ENCODE measurements at regions not wholly inside any gene's neighbourhood (a gene's known extent, or its start where the extent isn't known, plus 50 kb on each side); places are given as distances from the start of the nearest gene placed in this dataset.

DNA sequence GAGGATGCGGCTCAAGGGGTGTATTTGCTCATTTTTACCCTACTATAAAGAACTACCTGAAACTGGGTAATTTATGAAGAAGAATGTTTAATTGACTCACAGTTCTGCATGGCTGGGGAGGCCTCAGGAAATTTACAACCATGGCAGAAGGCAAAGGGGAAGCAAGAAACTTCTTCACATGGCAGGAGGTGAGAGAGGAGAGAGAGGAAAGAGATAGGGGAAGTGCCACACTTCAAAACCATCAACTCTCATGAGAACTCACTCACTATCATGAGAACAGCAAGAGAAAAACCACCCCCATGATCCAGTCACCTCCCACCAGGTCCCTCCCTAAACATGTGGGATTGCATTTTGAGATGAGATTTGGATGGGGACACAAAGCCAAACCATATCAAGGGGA is 192.7 kb downstream of the DIPK2A start:
- Mint-ChIP-seq H3K4me3 (no peak overlapping the region), H3K4me1 (peaks cover 48% of the 10 kb centered on the region), H3K36me3 (ENCODE audit: low read depth) (no peaks in the 10 kb centered on the region), H3K9me3 (no peaks in the 10 kb centered on the region), H3K27ac (no peak overlapping the region), H3K27me3 (ENCODE audit: low read depth) (peaks cover 4% of the 10 kb centered on the region)
- TF ChIP-seq, protein P1, sequence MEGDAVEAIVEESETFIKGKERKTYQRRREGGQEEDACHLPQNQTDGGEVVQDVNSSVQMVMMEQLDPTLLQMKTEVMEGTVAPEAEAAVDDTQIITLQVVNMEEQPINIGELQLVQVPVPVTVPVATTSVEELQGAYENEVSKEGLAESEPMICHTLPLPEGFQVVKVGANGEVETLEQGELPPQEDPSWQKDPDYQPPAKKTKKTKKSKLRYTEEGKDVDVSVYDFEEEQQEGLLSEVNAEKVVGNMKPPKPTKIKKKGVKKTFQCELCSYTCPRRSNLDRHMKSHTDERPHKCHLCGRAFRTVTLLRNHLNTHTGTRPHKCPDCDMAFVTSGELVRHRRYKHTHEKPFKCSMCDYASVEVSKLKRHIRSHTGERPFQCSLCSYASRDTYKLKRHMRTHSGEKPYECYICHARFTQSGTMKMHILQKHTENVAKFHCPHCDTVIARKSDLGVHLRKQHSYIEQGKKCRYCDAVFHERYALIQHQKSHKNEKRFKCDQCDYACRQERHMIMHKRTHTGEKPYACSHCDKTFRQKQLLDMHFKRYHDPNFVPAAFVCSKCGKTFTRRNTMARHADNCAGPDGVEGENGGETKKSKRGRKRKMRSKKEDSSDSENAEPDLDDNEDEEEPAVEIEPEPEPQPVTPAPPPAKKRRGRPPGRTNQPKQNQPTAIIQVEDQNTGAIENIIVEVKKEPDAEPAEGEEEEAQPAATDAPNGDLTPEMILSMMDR (IDR thresholded peaks at IDR 0.05; ENCODE audit: unreplicated experiment in 3 of 3): no peak

DNA sequence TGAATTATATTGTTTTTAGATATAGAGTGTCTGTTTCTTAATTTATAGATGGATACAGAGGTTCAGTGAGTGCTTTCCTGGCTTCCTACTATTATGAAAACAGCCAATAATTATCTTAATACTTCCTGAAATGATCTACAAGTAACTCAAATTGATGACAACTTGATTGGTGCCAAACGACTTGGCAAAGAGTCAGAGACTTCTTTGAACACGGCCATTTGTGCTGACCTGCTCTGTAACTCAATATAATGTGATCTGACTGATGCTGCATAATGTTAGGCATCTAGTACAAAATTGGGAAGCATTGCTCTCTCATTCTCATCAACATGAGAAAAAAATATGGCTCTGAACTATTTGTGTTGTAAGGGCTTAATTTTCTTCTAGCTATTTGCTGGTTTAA is 193.9 kb downstream of the DIPK2A start:
- H3K27ac Mint-ChIP-seq: peak overlapping the region in 1 of 3 experiments; percentile 24
- H3K4me1 Mint-ChIP-seq: peaks cover 48% of the 10 kb centered on the region
- H3K9me3 Mint-ChIP-seq: no peaks in the 10 kb centered on the region
- no peaks in the 10 kb centered on the region for H3K27me3 Mint-ChIP-seq (ENCODE audit: low read depth)
- H3K4me3 Mint-ChIP-seq: no peak overlapping the region
- no peaks in the 10 kb centered on the region for H3K36me3 Mint-ChIP-seq (ENCODE audit: low read depth)
- TF ChIP-seq, protein P1 (IDR thresholded peaks at IDR 0.05; ENCODE audit: unreplicated experiment in 3 of 3): no peak

DNA sequence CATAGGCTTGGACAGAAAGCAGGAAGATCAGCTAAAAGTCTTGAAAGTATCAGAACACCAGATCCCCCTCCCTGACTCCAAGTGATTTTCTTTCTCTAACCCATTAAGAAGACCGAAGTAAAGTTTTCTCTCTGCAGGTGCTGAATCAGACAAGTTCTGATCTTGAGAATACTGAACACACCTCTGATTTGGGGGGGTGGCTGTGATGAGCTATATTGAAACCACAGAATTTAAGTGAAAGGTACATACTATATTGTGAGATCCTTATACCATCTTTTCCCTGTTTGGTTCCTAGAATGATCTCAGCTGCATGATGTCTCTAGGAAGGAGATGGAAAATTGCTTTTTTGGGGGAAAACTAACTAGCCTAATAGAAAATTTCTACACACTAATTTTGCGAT is 196.0 kb downstream of the DIPK2A start:
- TF ChIP-seq, protein P1 (IDR thresholded peaks at IDR 0.05; ENCODE audit: unreplicated experiment in 3 of 3): no peak
- H3K9me3 Mint-ChIP-seq: no peaks in the 10 kb centered on the region
- H3K4me3 Mint-ChIP-seq: no peak overlapping the region
- H3K27ac Mint-ChIP-seq: no peak overlapping the region
- no peaks in the 10 kb centered on the region for H3K36me3 Mint-ChIP-seq (ENCODE audit: low read depth)
- no peaks in the 10 kb centered on the region for H3K27me3 Mint-ChIP-seq (ENCODE audit: low read depth)
- H3K4me1 Mint-ChIP-seq: peaks cover 37% of the 10 kb centered on the region

DNA sequence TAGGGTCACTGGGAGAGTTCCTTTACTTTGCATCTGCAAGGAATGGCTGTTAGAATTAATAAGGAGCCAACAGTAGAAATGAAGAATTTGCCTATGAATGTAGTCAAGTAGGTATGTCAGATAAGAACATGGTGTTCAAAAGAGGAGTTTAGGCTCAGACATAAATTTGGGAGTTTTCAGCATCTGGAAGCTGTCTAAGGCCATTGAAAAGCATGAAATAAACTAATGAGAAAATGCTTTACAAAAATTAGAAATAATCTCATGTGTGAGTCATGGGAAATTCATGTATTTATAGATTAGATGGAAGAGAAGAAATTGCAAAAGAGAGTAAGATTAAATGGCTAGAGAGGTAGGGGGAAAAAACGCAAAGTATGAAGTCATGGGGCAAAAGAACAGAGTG is 201.9 kb downstream of the DIPK2A start:
- Mint-ChIP-seq H3K27ac (no peak overlapping the region), H3K27me3 (ENCODE audit: low read depth) (no peaks in the 10 kb centered on the region), H3K9me3 (peaks cover 3% of the 10 kb centered on the region), H3K4me1 (peaks cover 4% of the 10 kb centered on the region), H3K4me3 (no peak overlapping the region), H3K36me3 (ENCODE audit: low read depth) (no peaks in the 10 kb centered on the region)
- TF ChIP-seq, protein P1 (IDR thresholded peaks at IDR 0.05; ENCODE audit: unreplicated experiment in 3 of 3): no peak

DNA sequence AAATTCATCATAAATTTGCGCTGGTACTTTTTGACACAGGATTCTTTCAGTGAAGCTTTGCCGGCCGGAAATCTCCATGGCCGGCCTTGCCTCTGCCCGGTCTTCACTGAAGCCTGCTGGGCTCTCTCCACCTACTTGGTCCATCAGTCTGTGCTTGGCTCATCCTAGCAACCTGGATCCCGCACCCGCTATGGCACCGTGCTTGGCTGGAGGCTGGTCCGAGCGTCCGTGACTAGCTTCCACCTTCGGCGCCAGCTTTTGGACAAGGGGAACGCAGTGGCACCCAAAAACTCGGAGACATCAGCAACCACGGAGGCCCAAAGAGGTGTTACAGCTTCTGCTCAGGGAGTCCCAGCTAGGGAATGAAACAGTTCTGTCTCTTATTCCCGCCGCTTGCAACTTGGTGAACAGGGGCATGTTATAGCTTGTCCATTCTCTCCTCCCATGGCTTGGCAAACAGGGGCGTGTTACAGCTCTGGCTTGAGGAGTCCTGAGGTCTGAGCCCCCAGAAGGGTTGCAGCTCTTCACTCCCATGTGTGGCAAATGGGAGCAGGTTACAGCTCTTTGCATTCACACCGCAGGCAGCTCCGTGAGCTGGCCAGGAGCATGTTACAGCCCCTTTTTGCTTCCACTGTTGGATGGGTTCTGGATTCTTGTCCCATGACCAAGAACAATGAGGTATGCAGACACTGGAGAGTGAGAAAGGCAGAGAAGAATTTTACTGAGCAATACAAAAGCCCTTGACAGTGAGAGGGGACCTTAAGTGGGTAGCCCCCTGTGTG is 204.2 kb downstream of the DIPK2A start:
- H3K9me3 Mint-ChIP-seq: peaks cover 3% of the 10 kb centered on the region
- H3K36me3 Mint-ChIP-seq (ENCODE audit: low read depth): no peaks in the 10 kb centered on the region
- no peaks in the 10 kb centered on the region for H3K27me3 Mint-ChIP-seq (ENCODE audit: low read depth)
- H3K4me3 Mint-ChIP-seq: no peak overlapping the region
- H3K27ac Mint-ChIP-seq: no peak overlapping the region
- TF ChIP-seq, protein P1 (IDR thresholded peaks at IDR 0.05; ENCODE audit: unreplicated experiment in 3 of 3): no peak
- no peaks in the 10 kb centered on the region for H3K4me1 Mint-ChIP-seq

DNA sequence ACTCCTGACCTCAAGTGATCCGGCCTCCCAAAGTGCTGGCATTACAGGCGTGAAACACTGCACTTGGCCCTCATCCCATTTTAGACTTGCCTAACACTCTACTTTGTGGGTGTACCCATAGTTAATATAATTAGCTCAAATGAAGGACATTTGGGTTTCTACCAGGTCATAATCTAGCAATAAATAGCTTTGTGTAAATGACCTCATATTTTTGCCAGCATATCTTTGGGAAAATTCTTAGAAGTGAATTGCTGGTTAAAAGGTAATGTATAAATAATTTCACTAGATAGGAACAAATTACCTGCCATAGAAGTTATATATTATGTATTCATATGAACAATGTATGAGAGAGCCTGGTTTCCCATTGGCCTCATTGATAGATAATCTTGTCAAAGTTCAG is 206.0 kb downstream of the DIPK2A start:
- H3K36me3 Mint-ChIP-seq (ENCODE audit: low read depth): no peaks in the 10 kb centered on the region
- H3K4me1 Mint-ChIP-seq: peaks cover 9% of the 10 kb centered on the region
- H3K4me3 Mint-ChIP-seq: no peak overlapping the region
- no peak overlapping the region for H3K27ac Mint-ChIP-seq
- peaks cover 3% of the 10 kb centered on the region for H3K27me3 Mint-ChIP-seq (ENCODE audit: low read depth)
- H3K9me3 Mint-ChIP-seq: peaks cover 3% of the 10 kb centered on the region
- TF ChIP-seq, protein P1 (IDR thresholded peaks at IDR 0.05; ENCODE audit: unreplicated experiment in 3 of 3): no peak
